Prostate gland (tissue), 2 donors: ENCODE measurements at regions not wholly inside any gene's neighbourhood (a gene's known extent, or its start where the extent isn't known, plus 50 kb on each side); places are given as distances from the start of the nearest gene placed in this dataset.

Source experiments
- CTCF ChIP-seq, 4 experiments: fragments of 200-600 bp in 2 of 4; fragments of 450-650 bp in 2 of 4; sonication (generic) in 2 of 4; IDR thresholded peaks; 1 replicate in 3 of 4; 2 replicates in 1 of 4; pipeline ENCODE4 v1.5.1; 2016 to 2019; ENCODE audit warnings: antibody characterized with exemption in 4 of 4, mild to moderate bottlenecking in 2 of 4, moderate library complexity in 2 of 4
- POLR2A ChIP-seq: fragments of 450-650 bp; IDR thresholded peaks from one replicate; pipeline ENCODE4 v1.6.1; 2016; ENCODE audit warnings: antibody characterized with exemption, mild to moderate bottlenecking

GRCh38 chr1:195462646-195463045 lies 1145.6 kb downstream of the KCNT2 start:
- no peak for TF ChIP-seq CTCF (IDR thresholded peaks at IDR 0.05)
- TF ChIP-seq POLR2A: no peak
